GM13976 (cell line): ENCODE measurements at regions not wholly inside any gene's neighbourhood (a gene's known extent, or its start where the extent isn't known, plus 50 kb on each side); places are given as distances from the start of the nearest gene placed in this dataset.

Experiments used
- DNase-seq: peaks from one replicate; pipeline ENCODE4 v3.0.0; 2012; ENCODE audit warnings: low spot score
- CTCF ChIP-seq: IDR thresholded peaks from 2 replicates; pipeline ENCODE4 v1.5.1; 2012; ENCODE audit warnings: borderline replicate concordance, mild to moderate bottlenecking; ENCODE audit not compliant: insufficient read depth; ENCODE audit errors: extremely low read depth, missing control alignments, control extremely low read depth
- in situ Hi-C: fragments of 300-500 bp; cut with MboI; formaldehyde crosslinking; loops from one replicate; pipeline ENCODE4 v1.12.0; 2022; ENCODE audit warnings: low sequenced_read_pairs, mixed read lengths, inconsistent platforms; ENCODE audit not compliant: unreplicated experiment

- in situ Hi-C loops: no loop called here
- no peak for TF ChIP-seq CTCF
- DNase-seq: no peak
Observed at GRCh38 chr17:68732301-68732749, 131.2 kb upstream of the FAM20A start.

- DNase-seq: no peak
- in situ Hi-C loops: no loop called here
- TF ChIP-seq CTCF: no peak
Observed at GRCh38 chr17:68731465-68731864, 130.3 kb upstream of the FAM20A start.

GRCh38 chr17:68719431-68719830 is 118.3 kb upstream of the FAM20A start:
- no peak for DNase-seq
- TF ChIP-seq CTCF: no peak
- in situ Hi-C loops: no loop called here

- DNase-seq: no peak
- TF ChIP-seq CTCF: no peak
- in situ Hi-C loops: no loop called here
Observed at GRCh38 chr17:68718926-68719325, 117.8 kb upstream of the FAM20A start.

GRCh38 chr17:68718465-68718864 is 117.3 kb upstream of the FAM20A start:
- no peak for DNase-seq
- in situ Hi-C loops: no loop called here
- no peak for TF ChIP-seq CTCF

GRCh38 chr17:68714676-68715075 is 113.5 kb upstream of the FAM20A start:
- in situ Hi-C loops: no loop called here
- DNase-seq: no peak
- TF ChIP-seq CTCF: no peak

- no peak for DNase-seq
- no peak for TF ChIP-seq CTCF
- in situ Hi-C loops: no loop called here
Observed at GRCh38 chr17:68711858-68712257, 110.7 kb upstream of the FAM20A start.
